ENCODE measurements at regions not wholly inside any gene's neighbourhood (a gene's known extent, or its start where the extent isn't known, plus 50 kb on each side); places are given as distances from the start of the nearest gene placed in this dataset.

GRCh38 chr2:167406558-167406957 is 518.3 kb downstream of the XIRP2 start:
- no peak for TF ChIP-seq EZH2 (IDR thresholded peaks at IDR 0.05)
- TF ChIP-seq POLR2AphosphoS5 (IDR thresholded peaks at IDR 0.05; ENCODE audit: borderline replicate concordance, low read depth, low read length), result no peak
